Breast epithelium (tissue), 4 donors: ENCODE measurements at regions not wholly inside any gene's neighbourhood (a gene's known extent, or its start where the extent isn't known, plus 50 kb on each side); places are given as distances from the start of the nearest gene placed in this dataset.

Experiments
- DNase-seq, 2 donors: peaks; one replicate each; pipeline ENCODE4 v3.0.0-alpha.2; 2019; ENCODE audit warnings: low spot score in 2 of 2
- H3K27ac ChIP-seq, 2 donors: fragments of 200-600 bp; sonication (generic) in 1 of 2; one replicate each; pipeline ENCODE4 v1.5.1; 2016 to 2019; ENCODE audit warnings: mild to moderate bottlenecking in 1 of 2
- H3K27me3 ChIP-seq, 2 donors: fragments of 200-600 bp; sonication (generic) in 1 of 2; one replicate each; pipeline versions ENCODE4 v1.5.1 to v1.6.0; 2017 to 2019; ENCODE audit warnings: control low read depth in 1 of 2, mild to moderate bottlenecking in 1 of 2
- H3K36me3 ChIP-seq: fragments of 200-600 bp; one replicate; pipeline ENCODE4 v1.5.1; 2019
- H3K4me1 ChIP-seq, 2 donors: fragments of 200-600 bp; sonication (generic); one replicate each; pipeline ENCODE4 v1.5.1; 2016 to 2019; ENCODE audit warnings: control low read depth in 1 of 2
- H3K4me3 ChIP-seq, 3 donors: fragments of 200-600 bp; sonication (generic); 1 replicate in 2 of 3; 2 replicates in 1 of 3; pipeline ENCODE4 v1.5.1; 2016 to 2019; ENCODE audit warnings: mild to moderate bottlenecking in 3 of 3, moderate library complexity in 2 of 3
- H3K9me3 ChIP-seq, 2 donors: fragments of 200-600 bp; sonication (generic) in 1 of 2; one replicate each; pipeline ENCODE4 v1.5.1; 2016 to 2019; ENCODE audit warnings: control low read depth in 1 of 2
- POLR2A ChIP-seq: fragments of 450-650 bp; IDR thresholded peaks from one replicate; pipeline ENCODE4 v1.6.1; 2016; ENCODE audit warnings: antibody characterized with exemption, mild to moderate bottlenecking, moderate library complexity
- POLR2AphosphoS5 ChIP-seq, 3 donors: sonication (generic); formaldehyde crosslinking; IDR thresholded peaks; one replicate each; pipeline ENCODE4 v1.6.1; 2017; ENCODE audit warnings: antibody characterized with exemption in 3 of 3
- intact Hi-C: fragments of 100-400 bp; cut with DNase I; formaldehyde crosslinking; loops from one replicate; pipeline ENCODE4 v1.15.1; 2023; ENCODE audit warnings: low total_unique reads
- TF ChIP-seq, protein P1 (sequence below), 3 donors: fragments of 450-650 bp; IDR thresholded peaks; one replicate each; pipeline ENCODE4 v1.5.1; 2016 to 2017; ENCODE audit warnings: antibody characterized with exemption in 3 of 3, mild to moderate bottlenecking in 3 of 3, moderate library complexity in 3 of 3

DNA sequence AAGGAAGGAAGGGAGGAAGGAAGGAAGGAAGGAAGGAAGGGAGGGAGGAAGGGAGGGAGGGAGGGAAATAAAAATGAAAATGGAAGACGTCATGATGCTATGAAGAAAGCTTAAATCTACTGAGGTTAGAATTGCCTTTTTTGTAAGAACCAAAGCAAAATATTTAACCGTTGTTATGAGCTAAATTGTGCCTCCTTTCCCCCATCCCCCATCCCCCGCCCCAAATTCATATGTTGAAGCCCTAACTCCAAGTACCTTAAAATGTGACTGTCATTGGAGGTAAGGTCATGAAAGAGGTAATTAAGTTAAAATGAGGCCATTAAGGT lies 80.1 kb upstream of the CXADR start:
- Histone ChIP-seq H3K4me3 (no peak overlapping the region), H3K27me3 (no peaks in the 10 kb centered on the region), H3K36me3 (no peaks in the 10 kb centered on the region), H3K9me3 (no peaks in the 10 kb centered on the region), H3K27ac (no peak overlapping the region), H3K4me1 (no peaks in the 10 kb centered on the region)
- no peak for DNase-seq
- TF ChIP-seq, protein P1, sequence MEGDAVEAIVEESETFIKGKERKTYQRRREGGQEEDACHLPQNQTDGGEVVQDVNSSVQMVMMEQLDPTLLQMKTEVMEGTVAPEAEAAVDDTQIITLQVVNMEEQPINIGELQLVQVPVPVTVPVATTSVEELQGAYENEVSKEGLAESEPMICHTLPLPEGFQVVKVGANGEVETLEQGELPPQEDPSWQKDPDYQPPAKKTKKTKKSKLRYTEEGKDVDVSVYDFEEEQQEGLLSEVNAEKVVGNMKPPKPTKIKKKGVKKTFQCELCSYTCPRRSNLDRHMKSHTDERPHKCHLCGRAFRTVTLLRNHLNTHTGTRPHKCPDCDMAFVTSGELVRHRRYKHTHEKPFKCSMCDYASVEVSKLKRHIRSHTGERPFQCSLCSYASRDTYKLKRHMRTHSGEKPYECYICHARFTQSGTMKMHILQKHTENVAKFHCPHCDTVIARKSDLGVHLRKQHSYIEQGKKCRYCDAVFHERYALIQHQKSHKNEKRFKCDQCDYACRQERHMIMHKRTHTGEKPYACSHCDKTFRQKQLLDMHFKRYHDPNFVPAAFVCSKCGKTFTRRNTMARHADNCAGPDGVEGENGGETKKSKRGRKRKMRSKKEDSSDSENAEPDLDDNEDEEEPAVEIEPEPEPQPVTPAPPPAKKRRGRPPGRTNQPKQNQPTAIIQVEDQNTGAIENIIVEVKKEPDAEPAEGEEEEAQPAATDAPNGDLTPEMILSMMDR (IDR thresholded peaks at IDR 0.05): no peak
- TF ChIP-seq POLR2AphosphoS5 (IDR thresholded peaks at IDR 0.05) (no peak), POLR2A (no peak)
- intact Hi-C loops: no loop called here

DNA sequence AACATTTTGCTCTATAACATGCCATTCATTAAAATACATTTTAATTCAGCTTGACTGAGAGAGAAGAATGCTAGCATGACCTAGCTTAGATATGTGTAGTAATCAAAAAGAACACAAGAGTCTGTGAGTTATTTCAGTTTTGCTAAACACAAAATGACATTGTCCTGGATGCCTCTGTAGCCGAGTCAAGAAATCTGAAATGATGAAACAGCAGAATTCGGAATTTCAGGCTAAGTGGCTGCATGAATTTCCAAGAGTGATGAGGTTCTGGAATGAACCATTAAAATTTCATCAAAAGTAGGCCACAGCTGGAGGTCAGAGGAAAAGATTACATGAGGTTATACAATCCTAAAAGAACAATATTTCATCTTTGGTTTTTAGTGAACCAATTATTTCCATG lies 79.1 kb upstream of the CXADR start:
- no peaks in the 10 kb centered on the region for H3K9me3 ChIP-seq
- no peaks in the 10 kb centered on the region for H3K27me3 ChIP-seq
- no peaks in the 10 kb centered on the region for H3K36me3 ChIP-seq
- no peak for DNase-seq
- TF ChIP-seq POLR2AphosphoS5 (IDR thresholded peaks at IDR 0.05) (no peak), POLR2A (no peak)
- TF ChIP-seq, protein P1 (IDR thresholded peaks at IDR 0.05): no peak
- no peak overlapping the region for H3K4me3 ChIP-seq
- intact Hi-C loops: no loop called here
- H3K4me1 ChIP-seq: no peaks in the 10 kb centered on the region
- no peak overlapping the region for H3K27ac ChIP-seq

DNA sequence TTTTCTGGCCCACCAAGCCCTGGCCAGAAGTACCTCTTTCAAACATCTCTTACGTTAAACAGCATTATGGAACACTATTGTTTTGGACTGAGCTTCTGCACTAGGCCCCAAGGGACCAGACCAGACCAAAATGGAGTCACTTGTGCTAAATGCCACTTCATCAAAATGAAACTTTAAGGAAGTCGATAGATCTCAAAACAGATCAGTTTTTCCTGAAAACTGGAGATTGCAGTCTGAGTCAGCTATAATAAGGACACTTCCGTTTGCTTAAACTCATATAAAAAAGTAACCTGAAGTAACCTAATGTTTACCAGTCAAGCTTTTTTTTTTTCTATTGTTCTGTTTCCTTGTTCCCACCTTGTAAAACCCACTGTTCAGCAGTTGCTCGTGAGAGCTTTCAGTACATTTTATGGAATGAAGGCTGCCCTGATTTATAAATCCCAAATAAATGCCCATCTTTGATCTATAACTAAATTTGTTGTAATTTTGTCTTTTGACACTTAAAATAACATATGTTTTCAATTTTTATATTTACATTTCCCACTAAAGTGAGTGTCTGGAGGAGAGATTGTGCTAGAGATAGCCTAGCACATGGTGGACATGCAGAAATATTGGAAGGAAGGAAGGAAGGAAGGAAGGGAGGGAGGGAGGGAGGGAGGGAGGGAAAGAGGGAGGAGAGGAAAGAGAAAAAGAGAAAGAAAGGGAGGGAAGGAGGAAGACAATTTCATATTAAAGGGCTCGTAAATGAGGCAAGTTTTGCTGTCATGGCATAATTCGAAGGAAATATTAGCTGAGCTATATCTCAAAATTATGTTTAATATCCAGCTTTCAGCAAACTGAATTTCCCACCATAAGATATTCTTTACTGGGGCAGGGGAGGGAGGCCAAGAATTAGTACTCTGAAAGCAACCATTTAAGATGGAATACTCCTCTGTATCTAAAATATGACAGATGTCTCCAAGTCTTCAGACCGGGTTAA lies 77.0 kb upstream of the CXADR start:
- H3K9me3 ChIP-seq: no peaks in the 10 kb centered on the region
- TF ChIP-seq POLR2AphosphoS5 (IDR thresholded peaks at IDR 0.05): no peak
- TF ChIP-seq, protein P1 (IDR thresholded peaks at IDR 0.05): no peak
- TF ChIP-seq POLR2A: no peak
- H3K27me3 ChIP-seq: no peaks in the 10 kb centered on the region
- no peak overlapping the region for H3K4me3 ChIP-seq
- no peak for DNase-seq
- no peaks in the 10 kb centered on the region for H3K4me1 ChIP-seq
- no peak overlapping the region for H3K27ac ChIP-seq
- no peaks in the 10 kb centered on the region for H3K36me3 ChIP-seq
- intact Hi-C loops: no loop called here

DNA sequence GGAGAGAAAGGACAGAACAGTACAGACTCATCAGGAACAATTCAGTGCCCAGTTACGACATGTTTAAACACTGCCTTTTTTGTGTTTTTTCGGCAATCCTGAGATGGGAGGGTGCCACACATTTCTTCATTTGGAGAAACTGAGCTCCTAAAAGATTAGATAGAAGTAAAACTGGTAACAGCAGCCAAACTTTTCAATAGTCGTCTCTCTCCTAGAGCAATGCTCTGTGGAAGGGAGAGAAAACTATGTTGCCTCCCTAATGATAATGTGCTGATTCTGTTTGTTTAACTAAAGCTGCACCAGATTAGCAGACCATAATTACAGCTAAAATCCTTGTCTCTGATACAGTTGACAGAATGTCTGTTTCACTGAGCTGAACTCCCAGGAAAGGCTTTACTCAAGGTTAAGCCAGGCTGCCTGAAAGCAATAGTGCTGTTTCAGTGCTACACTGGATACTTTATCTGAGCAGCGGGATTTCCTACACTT lies 76.2 kb upstream of the CXADR start:
- Histone ChIP-seq H3K27ac (no peak overlapping the region), H3K36me3 (no peaks in the 10 kb centered on the region), H3K9me3 (no peaks in the 10 kb centered on the region), H3K4me3 (no peak overlapping the region), H3K27me3 (no peaks in the 10 kb centered on the region), H3K4me1 (no peaks in the 10 kb centered on the region)
- intact Hi-C loops: no loop called here
- DNase-seq: no peak
- TF ChIP-seq, protein P1 (IDR thresholded peaks at IDR 0.05): no peak
- no peak for TF ChIP-seq POLR2AphosphoS5 (IDR thresholded peaks at IDR 0.05)
- TF ChIP-seq POLR2A: no peak

DNA sequence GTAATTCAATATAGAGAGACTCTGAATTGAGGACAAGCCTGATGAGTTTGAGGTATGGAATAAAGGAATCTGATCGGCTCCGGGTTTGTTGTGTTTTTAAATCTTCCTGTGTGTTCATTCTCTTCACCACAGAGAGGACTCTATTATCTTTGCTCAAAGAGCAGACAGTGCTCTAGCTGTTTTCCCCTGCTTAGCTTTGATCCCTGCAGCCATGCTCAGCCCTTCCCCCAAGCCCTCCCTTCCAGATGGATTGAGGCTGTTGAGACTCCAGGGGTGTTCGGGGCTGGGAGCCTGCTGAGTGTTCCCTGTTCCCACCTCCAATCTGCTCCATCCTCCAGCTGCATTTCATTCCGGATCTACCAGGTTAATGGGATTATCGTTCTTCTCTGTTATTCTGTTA lies 74.2 kb upstream of the CXADR start:
- no peaks in the 10 kb centered on the region for H3K27me3 ChIP-seq
- intact Hi-C loops: no loop called here
- TF ChIP-seq POLR2A: no peak
- TF ChIP-seq, protein P1 (IDR thresholded peaks at IDR 0.05): no peak
- no peak for TF ChIP-seq POLR2AphosphoS5 (IDR thresholded peaks at IDR 0.05)
- no peak overlapping the region for H3K27ac ChIP-seq
- no peak overlapping the region for H3K4me3 ChIP-seq
- H3K9me3 ChIP-seq: no peaks in the 10 kb centered on the region
- DNase-seq: no peak
- no peaks in the 10 kb centered on the region for H3K4me1 ChIP-seq
- H3K36me3 ChIP-seq: no peaks in the 10 kb centered on the region
